Activated naive CD8-positive, alpha-beta T cell treated with anti-CD3 and anti-CD28 coated beads, Interleukin-2, amount 50 U/mL, for 24 hours (primary cell): ENCODE measurements at regions not wholly inside any gene's neighbourhood (a gene's known extent, or its start where the extent isn't known, plus 50 kb on each side); places are given as distances from the start of the nearest gene placed in this dataset.

Experiments
- ATAC-seq: fragments of 150-1000 bp; cut with Tn5 transposase; one replicate; pipeline ENCODE4 v1.10.0; 2021
- DNase-seq: peaks from one replicate; pipeline ENCODE4 v3.0.0; 2021
- H3K27ac Mint-ChIP-seq: one replicate; pipeline ENCODE4 v1.8.0; 2021; ENCODE audit warnings: mild to moderate bottlenecking, mixed read lengths
- H3K27me3 Mint-ChIP-seq: one replicate; pipeline ENCODE4 v1.8.0; 2021; ENCODE audit warnings: mixed read lengths
- H3K36me3 Mint-ChIP-seq: one replicate; pipeline ENCODE4 v1.8.0; 2021; ENCODE audit warnings: low read depth, mixed read lengths
- H3K4me1 Mint-ChIP-seq: one replicate; pipeline ENCODE4 v1.8.0; 2021; ENCODE audit warnings: mixed read lengths
- H3K4me3 Mint-ChIP-seq: one replicate; pipeline ENCODE4 v1.8.0; 2021; ENCODE audit warnings: mild to moderate bottlenecking, moderate library complexity, mixed read lengths
- H3K9me3 Mint-ChIP-seq: one replicate; pipeline ENCODE4 v1.8.0; 2021; ENCODE audit warnings: mixed read lengths

DNA sequence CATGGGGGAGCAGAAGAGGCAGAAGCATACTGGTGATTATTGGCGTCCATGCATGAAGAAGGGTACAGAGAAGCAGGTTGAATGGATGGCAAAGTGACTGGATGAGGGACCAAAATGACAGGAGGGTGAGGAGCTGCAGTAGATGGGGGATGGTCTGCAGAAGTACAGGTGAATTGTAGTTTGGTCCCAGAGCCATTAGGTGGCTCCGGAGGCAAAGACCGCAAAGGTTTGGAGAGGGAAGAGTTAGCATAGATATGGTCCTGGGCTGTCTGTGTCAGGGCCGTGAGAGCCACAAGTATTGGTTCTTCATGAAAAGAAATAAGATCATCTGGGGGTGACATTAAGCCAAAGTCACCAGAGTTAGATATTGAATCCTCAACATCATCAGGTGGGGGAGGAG lies 59.0 kb upstream of the ZNF726 start:
- H3K36me3 Mint-ChIP-seq, result no peaks in the 10 kb centered on the region
- H3K4me1 Mint-ChIP-seq, result no peaks in the 10 kb centered on the region
- no peaks in the 10 kb centered on the region for H3K27me3 Mint-ChIP-seq
- DNase-seq, result no peak
- no peak for ATAC-seq
- peaks cover 56% of the 10 kb centered on the region for H3K9me3 Mint-ChIP-seq
- H3K4me3 Mint-ChIP-seq, result no peak overlapping the region
- H3K27ac Mint-ChIP-seq, result no peak overlapping the region

DNA sequence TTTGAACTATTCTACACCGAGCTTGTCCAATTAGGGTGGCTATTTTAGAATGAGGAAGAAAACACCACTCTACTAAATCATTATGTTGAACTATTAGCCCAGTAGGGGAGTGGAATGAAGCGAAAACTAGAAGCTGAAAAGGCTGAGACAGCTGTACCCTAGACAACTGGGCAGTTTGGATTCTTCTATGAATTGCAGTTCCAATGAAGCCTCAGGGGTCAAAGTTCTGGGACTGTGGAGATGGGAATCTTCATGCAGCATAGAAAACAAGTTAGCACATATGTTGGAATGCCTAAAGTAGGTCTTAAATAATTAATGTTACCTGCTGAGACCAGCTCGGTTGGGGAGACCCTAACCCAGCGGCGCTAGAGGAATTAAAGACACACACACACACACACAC lies 62.7 kb upstream of the ZNF726 start:
- no peak overlapping the region for H3K4me3 Mint-ChIP-seq
- no peak overlapping the region for H3K27ac Mint-ChIP-seq
- ATAC-seq (no peak), DNase-seq (no peak)
- no peaks in the 10 kb centered on the region for H3K4me1 Mint-ChIP-seq
- peaks cover 2% of the 10 kb centered on the region for H3K36me3 Mint-ChIP-seq
- peaks cover 71% of the 10 kb centered on the region for H3K9me3 Mint-ChIP-seq
- peaks cover 2% of the 10 kb centered on the region for H3K27me3 Mint-ChIP-seq

- H3K27ac Mint-ChIP-seq, result no peak overlapping the region
- ATAC-seq (no peak), DNase-seq (no peak)
- no peaks in the 10 kb centered on the region for H3K27me3 Mint-ChIP-seq
- peaks cover 57% of the 10 kb centered on the region for H3K9me3 Mint-ChIP-seq
- no peak overlapping the region for H3K4me3 Mint-ChIP-seq
- no peaks in the 10 kb centered on the region for H3K4me1 Mint-ChIP-seq
- peaks cover 20% of the 10 kb centered on the region for H3K36me3 Mint-ChIP-seq
Measured at GRCh38 chr19:23832717-23833327, 74.1 kb upstream of the ZNF681 start.

DNA sequence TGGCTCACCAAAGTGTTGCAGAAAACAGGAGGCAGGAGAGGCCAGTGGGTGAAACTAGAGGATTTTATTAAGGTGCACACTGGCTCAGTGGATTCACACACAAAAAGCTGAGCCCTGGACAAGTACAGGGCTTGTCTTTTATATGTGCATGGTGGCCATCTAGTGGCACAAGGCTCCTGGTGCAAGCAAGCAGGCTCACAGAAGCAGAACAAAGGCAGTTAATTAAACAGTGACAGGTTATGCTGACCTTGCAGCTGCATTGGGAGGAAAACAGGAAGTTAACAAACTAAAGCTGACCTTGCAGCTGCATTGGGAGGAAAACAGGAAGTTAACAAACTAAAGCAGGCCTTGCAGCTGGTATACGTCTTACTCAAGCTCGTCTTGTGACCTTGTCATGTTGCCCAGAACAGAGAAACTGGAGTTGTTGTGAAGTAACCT lies 65.3 kb upstream of the ZNF681 start:
- Mint-ChIP-seq H3K36me3 (peaks cover 11% of the 10 kb centered on the region), H3K4me1 (no peaks in the 10 kb centered on the region), H3K9me3 (peaks cover 27% of the 10 kb centered on the region)

DNA sequence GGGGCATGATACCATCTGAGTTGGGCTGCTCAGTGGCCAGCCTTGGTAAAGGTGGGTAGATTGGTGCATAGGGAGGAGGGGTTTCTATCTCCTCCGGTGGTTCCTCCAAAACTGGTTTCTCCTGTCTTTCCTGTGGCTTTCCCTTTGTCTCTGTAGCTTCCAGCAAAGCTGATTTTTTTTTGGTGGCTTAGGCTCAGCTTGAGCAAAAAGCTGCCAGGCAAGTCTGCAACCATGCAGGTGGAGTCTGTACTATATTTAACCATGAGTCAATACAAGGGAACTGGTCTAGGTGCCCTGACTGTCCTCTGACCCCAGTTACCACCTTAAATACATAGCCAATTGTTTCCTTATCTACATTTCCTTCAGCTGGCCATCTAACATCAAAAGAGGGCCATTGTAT lies 64.0 kb upstream of the ZNF681 start:
- Mint-ChIP-seq H3K27ac (no peak overlapping the region), H3K4me1 (no peaks in the 10 kb centered on the region), H3K4me3 (no peak overlapping the region), H3K9me3 (peaks cover 27% of the 10 kb centered on the region), H3K36me3 (peaks cover 11% of the 10 kb centered on the region), H3K27me3 (no peaks in the 10 kb centered on the region)
- no peak for DNase-seq
- no peak for ATAC-seq

More for the DNA sequence above, 65.3 kb upstream of the ZNF681 start:
- Mint-ChIP-seq H3K27me3 (no peaks in the 10 kb centered on the region), H3K27ac (no peak overlapping the region), H3K4me3 (no peak overlapping the region)
- ATAC-seq (no peak), DNase-seq (peak; percentile 2)

GRCh38 chr19:23817519-23817918 lies 58.8 kb upstream of the ZNF681 start:
- H3K4me1 Mint-ChIP-seq, result no peaks in the 10 kb centered on the region
- ATAC-seq (no peak), DNase-seq (peak; percentile 35)
- peaks cover under 1% of the 10 kb centered on the region for H3K36me3 Mint-ChIP-seq
- H3K27me3 Mint-ChIP-seq, result no peaks in the 10 kb centered on the region
- no peak overlapping the region for H3K27ac Mint-ChIP-seq
- no peak overlapping the region for H3K4me3 Mint-ChIP-seq
- H3K9me3 Mint-ChIP-seq, result peaks cover 11% of the 10 kb centered on the region

- DNase-seq (no peak), ATAC-seq (peak; percentile 28)
- Mint-ChIP-seq H3K4me1 (no peaks in the 10 kb centered on the region), H3K4me3 (no peak overlapping the region), H3K27ac (no peak overlapping the region), H3K27me3 (no peaks in the 10 kb centered on the region), H3K9me3 (peaks cover 5% of the 10 kb centered on the region), H3K36me3 (peaks cover 16% of the 10 kb centered on the region)
Measured at GRCh38 chr19:23810496-23810895, 51.8 kb upstream of the ZNF681 start.
